Stimulated activated CD8-positive, alpha-beta memory T cell treated with anti-CD3 and anti-CD28 coated beads, Interleukin-7, amount 100 ng/mL, for 48 hours (primary cell): ENCODE measurements at regions not wholly inside any gene's neighbourhood (a gene's known extent, or its start where the extent isn't known, plus 50 kb on each side); places are given as distances from the start of the nearest gene placed in this dataset.
"Not testable (repeated sequence)": the region's sequence is repeated elsewhere in the genome, so short reads cannot be mapped to it uniquely, and the experiment has no call there.

ENCODE experiments used
- DNase-seq, 2 donors: peaks; one replicate each; pipeline ENCODE4 v3.0.0-alpha.2; 2020; ENCODE audit warnings: low read depth in 1 of 2; ENCODE audit errors: extremely low read depth in 1 of 2

- DNase-seq: no peak
These were observed 109.6 kb downstream of the KCNJ2 start for GRCh38 chr17:70278844-70279462.

- DNase-seq: no peak
These were observed 117.1 kb downstream of the KCNJ2 start for GRCh38 chr17:70286391-70286790.

GRCh38 chr17:70288540-70289290 is 119.4 kb downstream of the KCNJ2 start:
- no peak for DNase-seq

- no peak for DNase-seq
These were observed 121.4 kb downstream of the KCNJ2 start for GRCh38 chr17:70290770-70291169.

- DNase-seq: no peak
These were observed 123.0 kb downstream of the KCNJ2 start for GRCh38 chr17:70292366-70292765.

GRCh38 chr17:70293564-70294310 is 124.4 kb downstream of the KCNJ2 start:
- DNase-seq: not testable (repeated sequence)

- DNase-seq: no peak
These were observed 126.0 kb downstream of the KCNJ2 start for GRCh38 chr17:70295329-70295728.

GRCh38 chr17:70295731-70296130 is 126.4 kb downstream of the KCNJ2 start:
- DNase-seq: no peak

- DNase-seq: no peak
These were observed 127.1 kb downstream of the KCNJ2 start for GRCh38 chr17:70296456-70296855.

- DNase-seq: no peak
These were observed 128.1 kb downstream of the KCNJ2 start for GRCh38 chr17:70297397-70297796.

- DNase-seq: no peak
These were observed 129.7 kb downstream of the KCNJ2 start for GRCh38 chr17:70298929-70299531.

- DNase-seq: no peak
These were observed 138.3 kb downstream of the KCNJ2 start for GRCh38 chr17:70307430-70308225.

- DNase-seq: no peak
These were observed 139.3 kb downstream of the KCNJ2 start for GRCh38 chr17:70308618-70309017.

GRCh38 chr17:70310221-70310672 is 140.9 kb downstream of the KCNJ2 start:
- DNase-seq: no peak

GRCh38 chr17:70313086-70313852 is 143.9 kb downstream of the KCNJ2 start:
- DNase-seq: no peak

- DNase-seq: no peak
These were observed 144.8 kb downstream of the KCNJ2 start for GRCh38 chr17:70314096-70314495.

GRCh38 chr17:70314506-70314905 is 145.2 kb downstream of the KCNJ2 start:
- no peak for DNase-seq

- DNase-seq: no peak
These were observed 148.1 kb downstream of the KCNJ2 start for GRCh38 chr17:70317421-70317820.

- no peak for DNase-seq
These were observed 148.7 kb downstream of the KCNJ2 start for GRCh38 chr17:70318051-70318450.

- no peak for DNase-seq
These were observed 150.2 kb downstream of the KCNJ2 start for GRCh38 chr17:70319516-70319915.
